Esophagus muscularis mucosa (tissue), 4 donors: ENCODE measurements at regions not wholly inside any gene's neighbourhood (a gene's known extent, or its start where the extent isn't known, plus 50 kb on each side); places are given as distances from the start of the nearest gene placed in this dataset.

ENCODE experiments used
- DNase-seq: peaks from one replicate; pipeline ENCODE4 v3.0.0-alpha.2; 2017; ENCODE audit errors: extremely low spot score
- H3K27ac ChIP-seq, 4 donors: fragments of 200-600 bp; sonication (generic); replicated peaks in 1 of 4; 1 replicate in 3 of 4; 2 replicates in 1 of 4; pipeline ENCODE4 v1.5.1; 2016 to 2019; ENCODE audit warnings: mild to moderate bottlenecking in 1 of 4
- H3K27me3 ChIP-seq, 4 donors: fragments of 200-600 bp; sonication (generic); one replicate each; pipeline versions ENCODE4 v1.5.1 to v1.6.0; 2016 to 2019
- H3K36me3 ChIP-seq, 4 donors: fragments of 200-600 bp; sonication (generic); one replicate each; pipeline ENCODE4 v1.5.1; 2016 to 2019
- H3K4me1 ChIP-seq, 4 donors: fragments of 200-600 bp; sonication (generic); one replicate each; pipeline ENCODE4 v1.5.1; 2016 to 2019
- H3K4me3 ChIP-seq, 4 donors: fragments of 200-600 bp; sonication (generic); 1 replicate in 2 of 4; 2 replicates in 2 of 4; pipeline ENCODE4 v1.5.1; 2016 to 2019; ENCODE audit warnings: mild to moderate bottlenecking in 4 of 4, moderate library complexity in 1 of 4
- H3K9me3 ChIP-seq, 4 donors: fragments of 200-600 bp; sonication (generic); 1 replicate in 3 of 4; 2 replicates in 1 of 4; pipeline ENCODE4 v1.5.1; 2016 to 2019
- CTCF ChIP-seq, 3 experiments: fragments of 200-600 bp in 2 of 3; fragments of 450-650 bp in 1 of 3; sonication (generic) in 2 of 3; IDR thresholded peaks; one replicate each; pipeline ENCODE4 v1.5.1; 2017 to 2019; ENCODE audit warnings: antibody characterized with exemption in 3 of 3, mild to moderate bottlenecking in 2 of 3, moderate library complexity in 1 of 3
- EP300 ChIP-seq: sonication (generic); formaldehyde crosslinking; IDR thresholded peaks from one replicate; pipeline ENCODE4 v1.6.1; 2017; ENCODE audit warnings: antibody characterized with exemption
- POLR2A ChIP-seq: fragments of 450-650 bp; IDR thresholded peaks from one replicate; pipeline ENCODE4 v1.6.1; 2017; ENCODE audit warnings: antibody characterized with exemption, moderate library complexity, mild to moderate bottlenecking, low read depth
- POLR2AphosphoS5 ChIP-seq, 2 donors: sonication (generic); formaldehyde crosslinking; IDR thresholded peaks; one replicate each; pipeline ENCODE4 v1.6.1; 2017; ENCODE audit warnings: antibody characterized with exemption in 2 of 2
- WGBS: methylation state at CpG from one replicate; pipeline ENCODE4 v1.1.5; 2018; 5-methylcytosine and 5-hydroxymethylcytosine counted together
- intact Hi-C: fragments of 100-400 bp; cut with DNase I; formaldehyde crosslinking; loops from one replicate; pipeline ENCODE4 v1.15.1; 2023

- 35% methylated on average over 5 of the region's 5 CpGs for WGBS
These were observed 371.5 kb upstream of the SLIT2 start for GRCh38 chr4:19880206-19880605.

GRCh38 chr4:19879330-19879729, 372.4 kb upstream of the SLIT2 start:
- no peaks in the 10 kb centered on the region for H3K4me1 ChIP-seq
- no peak overlapping the region for H3K4me3 ChIP-seq
- no peak for DNase-seq
- no peaks in the 10 kb centered on the region for H3K9me3 ChIP-seq
- no peaks in the 10 kb centered on the region for H3K27me3 ChIP-seq
- TF ChIP-seq POLR2AphosphoS5 (IDR thresholded peaks at IDR 0.05): no peak
- TF ChIP-seq CTCF (IDR thresholded peaks at IDR 0.05): no peak
- no peak for TF ChIP-seq POLR2A
- TF ChIP-seq EP300: no peak
- H3K27ac ChIP-seq: no peak overlapping the region
- intact Hi-C loops: no loop called here
- 73% methylated on average over 5 of the region's 5 CpGs for WGBS
- no peaks in the 10 kb centered on the region for H3K36me3 ChIP-seq

More at GRCh38 chr4:19880206-19880605, 371.5 kb upstream of the SLIT2 start:
- DNase-seq: no peak
- intact Hi-C loops: no loop called here
- Histone ChIP-seq H3K9me3 (no peaks in the 10 kb centered on the region), H3K4me1 (no peaks in the 10 kb centered on the region), H3K4me3 (no peak overlapping the region), H3K27me3 (no peaks in the 10 kb centered on the region), H3K27ac (no peak overlapping the region), H3K36me3 (no peaks in the 10 kb centered on the region)
- TF ChIP-seq CTCF (IDR thresholded peaks at IDR 0.05) (no peak), EP300 (no peak), POLR2AphosphoS5 (IDR thresholded peaks at IDR 0.05) (no peak), POLR2A (no peak)

GRCh38 chr4:19857991-19858390, 393.7 kb upstream of the SLIT2 start:
- TF ChIP-seq POLR2A: no peak
- no peak for TF ChIP-seq POLR2AphosphoS5 (IDR thresholded peaks at IDR 0.05)
- no peak for TF ChIP-seq EP300
- TF ChIP-seq CTCF (IDR thresholded peaks at IDR 0.05): no peak
- H3K36me3 ChIP-seq: no peaks in the 10 kb centered on the region
- H3K4me1 ChIP-seq: no peaks in the 10 kb centered on the region
- H3K4me3 ChIP-seq: no peak overlapping the region
- H3K27ac ChIP-seq: no peak overlapping the region
- intact Hi-C loops: no loop called here
- H3K27me3 ChIP-seq: no peaks in the 10 kb centered on the region
- DNase-seq: no peak
- no peaks in the 10 kb centered on the region for H3K9me3 ChIP-seq
- WGBS: 94% methylated on average over 1 of the region's 1 CpG

GRCh38 chr4:19857380-19857779, 394.3 kb upstream of the SLIT2 start:
- no peak for DNase-seq
- 50% methylated on average over 2 of the region's 2 CpGs for WGBS
- Histone ChIP-seq H3K4me1 (no peaks in the 10 kb centered on the region), H3K4me3 (no peak overlapping the region), H3K27me3 (no peaks in the 10 kb centered on the region), H3K36me3 (no peaks in the 10 kb centered on the region), H3K27ac (no peak overlapping the region), H3K9me3 (no peaks in the 10 kb centered on the region)
- no peak for TF ChIP-seq POLR2AphosphoS5 (IDR thresholded peaks at IDR 0.05)
- TF ChIP-seq POLR2A: no peak
- TF ChIP-seq CTCF (IDR thresholded peaks at IDR 0.05): no peak
- TF ChIP-seq EP300: no peak
- intact Hi-C loops: no loop called here

GRCh38 chr4:19850909-19851308, 400.8 kb upstream of the SLIT2 start:
- intact Hi-C loops: no loop called here

More at GRCh38 chr4:19850909-19851308, 400.8 kb upstream of the SLIT2 start:
- Histone ChIP-seq H3K27me3 (no peaks in the 10 kb centered on the region), H3K9me3 (no peaks in the 10 kb centered on the region), H3K4me3 (no peak overlapping the region), H3K27ac (no peak overlapping the region), H3K4me1 (peaks cover 0 to 8% (median 6%) of the 10 kb centered on the region in 4 donors), H3K36me3 (no peaks in the 10 kb centered on the region)
- no peak for TF ChIP-seq EP300
- TF ChIP-seq CTCF (IDR thresholded peaks at IDR 0.05): no peak
- no peak for DNase-seq
- 95% methylated on average over 5 of the region's 5 CpGs for WGBS
